Pancreas (tissue), 10 donors: ENCODE measurements at regions not wholly inside any gene's neighbourhood (a gene's known extent, or its start where the extent isn't known, plus 50 kb on each side); places are given as distances from the start of the nearest gene placed in this dataset.

Experiments used
- ATAC-seq, 4 donors: fragments of 200-7000 bp; cut with Tn5 transposase; one replicate each; pipeline versions ENCODE4 v1.8.0 to v1.9.1; 2020; ENCODE audit warnings: mild to moderate bottlenecking in 4 of 4, moderate library complexity in 4 of 4
- DNase-seq, 6 donors: peaks; one replicate each; pipeline ENCODE4 v3.0.0-alpha.2; 2020
- FAIRE-seq: peaks from 2 replicates; lab custom pipeline; 2012; peaks lifted over from hg19 to GRCh38; lab: Jason Lieb, UNC
- H3K27ac ChIP-seq, 4 donors: fragments of 200-600 bp; sonication (generic); 1 replicate in 3 of 4; 2 replicates in 1 of 4; pipeline versions ENCODE4 v1.5.0 to v1.8.0; 2020
- H3K27me3 ChIP-seq, 4 donors: fragments of 200-600 bp; one replicate each; pipeline ENCODE4 v1.8.0; 2021
- H3K36me3 ChIP-seq, 3 donors: fragments of 200-600 bp; sonication (generic) in 1 of 3; one replicate each; pipeline versions ENCODE4 v1.5.0 to v1.8.0; 2020 to 2021
- H3K4me1 ChIP-seq, 3 donors: fragments of 200-600 bp; one replicate each; pipeline ENCODE4 v1.8.0; 2021
- H3K4me3 ChIP-seq, 4 donors: fragments of 200-600 bp; sonication (generic) in 2 of 4; one replicate each; pipeline versions ENCODE4 v1.5.0 to v1.8.0; 2020 to 2021
- H3K9me3 ChIP-seq, 4 donors: fragments of 200-600 bp; one replicate each; pipeline ENCODE4 v1.8.0; 2021
- WGBS, 2 donors: extraction: QIAGEN DNeasy Blood & Tissue Kit; methylation state at CpG; one replicate each; pipeline ENCODE4 v1.1.7; 2013; 5-methylcytosine and 5-hydroxymethylcytosine counted together
- intact Hi-C, 3 donors: fragments of 100-400 bp; cut with DNase I; formaldehyde crosslinking; loops; one replicate each; pipeline versions ENCODE4 v1.11.1 to v1.14.2; 2022
- TF ChIP-seq, protein P1 (sequence below), 4 donors: fragments of 200-600 bp; sonication (generic) in 3 of 4; IDR thresholded peaks; one replicate each; pipeline versions ENCODE4 v1.5.0 to v1.8.0; 2021; ENCODE audit warnings: antibody characterized with exemption in 4 of 4
- donor health status: healthy with polysubstance abuse.
- donor health status: DM: no; HTN: no; CAD: no; lungs with moderate emphysema.
- donor health status: DM: no; HTN: no; CAD: no.
- donor health status: control.
- donor health status: control.
- donor health status: Bipolar disorder and iron deficiency.
- donor health status: DM: yes; HTN: yes; CAD: no.
- donor health status: DM: no; HTN: no; CAD: no.
- donor health status: DM: no; HTN: no; CAD: no.
- donor health status: DM: yes; HTN: yes; CAD: no.

DNA sequence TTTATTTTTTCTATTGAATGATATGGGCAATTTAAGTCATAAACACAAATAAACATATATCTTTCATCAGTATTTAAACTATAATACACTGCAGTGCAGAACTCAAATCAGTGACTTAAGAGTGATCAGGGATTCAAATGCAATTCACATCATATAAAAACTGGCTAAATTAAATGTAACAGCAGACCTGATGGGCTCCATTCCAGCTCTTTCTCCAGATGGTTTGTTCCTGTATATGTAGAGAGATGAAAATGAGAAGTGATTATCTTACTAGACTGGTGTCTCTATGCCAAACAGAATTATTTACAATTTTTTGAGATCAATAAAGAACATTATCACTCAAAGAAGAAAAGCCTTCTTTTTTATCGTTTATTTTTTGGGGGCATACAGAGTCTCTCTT is 568.8 kb upstream of the ADARB2 start:
- WGBS, 2 donors: 40 to 46% methylated on average over 1 of the region's 1 CpG
- no peaks in the 10 kb centered on the region for H3K4me1 ChIP-seq
- FAIRE-seq (no peak), ATAC-seq (no peak), DNase-seq (no peak)
- no peak overlapping the region for H3K27ac ChIP-seq
- TF ChIP-seq, protein P1, sequence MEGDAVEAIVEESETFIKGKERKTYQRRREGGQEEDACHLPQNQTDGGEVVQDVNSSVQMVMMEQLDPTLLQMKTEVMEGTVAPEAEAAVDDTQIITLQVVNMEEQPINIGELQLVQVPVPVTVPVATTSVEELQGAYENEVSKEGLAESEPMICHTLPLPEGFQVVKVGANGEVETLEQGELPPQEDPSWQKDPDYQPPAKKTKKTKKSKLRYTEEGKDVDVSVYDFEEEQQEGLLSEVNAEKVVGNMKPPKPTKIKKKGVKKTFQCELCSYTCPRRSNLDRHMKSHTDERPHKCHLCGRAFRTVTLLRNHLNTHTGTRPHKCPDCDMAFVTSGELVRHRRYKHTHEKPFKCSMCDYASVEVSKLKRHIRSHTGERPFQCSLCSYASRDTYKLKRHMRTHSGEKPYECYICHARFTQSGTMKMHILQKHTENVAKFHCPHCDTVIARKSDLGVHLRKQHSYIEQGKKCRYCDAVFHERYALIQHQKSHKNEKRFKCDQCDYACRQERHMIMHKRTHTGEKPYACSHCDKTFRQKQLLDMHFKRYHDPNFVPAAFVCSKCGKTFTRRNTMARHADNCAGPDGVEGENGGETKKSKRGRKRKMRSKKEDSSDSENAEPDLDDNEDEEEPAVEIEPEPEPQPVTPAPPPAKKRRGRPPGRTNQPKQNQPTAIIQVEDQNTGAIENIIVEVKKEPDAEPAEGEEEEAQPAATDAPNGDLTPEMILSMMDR (IDR thresholded peaks at IDR 0.05): no peak
- H3K27me3 ChIP-seq: no peaks in the 10 kb centered on the region
- H3K9me3 ChIP-seq: no peaks in the 10 kb centered on the region
- no peak overlapping the region for H3K4me3 ChIP-seq
- no peaks in the 10 kb centered on the region for H3K36me3 ChIP-seq
- intact Hi-C loops: no loop called here

DNA sequence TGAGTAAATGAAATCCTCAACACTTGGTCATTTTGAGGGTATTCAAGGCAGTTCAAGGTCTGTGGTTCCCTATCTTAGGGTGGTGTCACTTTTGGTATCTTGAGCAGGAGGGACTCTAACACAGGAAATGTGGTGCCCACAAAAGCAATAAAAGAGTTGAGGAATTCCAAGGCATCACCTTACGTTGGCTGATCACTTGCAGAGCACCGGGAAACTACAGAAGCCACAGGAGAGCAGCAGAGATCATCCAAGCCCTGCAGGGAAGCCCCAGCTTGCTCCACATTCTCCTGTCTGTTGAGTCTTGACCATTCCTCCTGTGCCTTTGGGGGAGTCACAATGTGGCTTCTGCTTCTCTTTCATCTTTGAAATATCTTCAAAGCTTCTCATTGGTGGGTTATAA is 565.8 kb upstream of the ADARB2 start:
- no peaks in the 10 kb centered on the region for H3K36me3 ChIP-seq
- 52 to 80% methylated on average over 2 of the region's 2 CpGs for WGBS, 2 donors
- no peaks in the 10 kb centered on the region for H3K27me3 ChIP-seq
- ATAC-seq (no peak), FAIRE-seq (no peak), DNase-seq (no peak)
- no peak overlapping the region for H3K4me3 ChIP-seq
- TF ChIP-seq, protein P1 (IDR thresholded peaks at IDR 0.05): no peak
- intact Hi-C loops: no loop called here
- no peaks in the 10 kb centered on the region for H3K4me1 ChIP-seq
- no peak overlapping the region for H3K27ac ChIP-seq
- H3K9me3 ChIP-seq: no peaks in the 10 kb centered on the region

DNA sequence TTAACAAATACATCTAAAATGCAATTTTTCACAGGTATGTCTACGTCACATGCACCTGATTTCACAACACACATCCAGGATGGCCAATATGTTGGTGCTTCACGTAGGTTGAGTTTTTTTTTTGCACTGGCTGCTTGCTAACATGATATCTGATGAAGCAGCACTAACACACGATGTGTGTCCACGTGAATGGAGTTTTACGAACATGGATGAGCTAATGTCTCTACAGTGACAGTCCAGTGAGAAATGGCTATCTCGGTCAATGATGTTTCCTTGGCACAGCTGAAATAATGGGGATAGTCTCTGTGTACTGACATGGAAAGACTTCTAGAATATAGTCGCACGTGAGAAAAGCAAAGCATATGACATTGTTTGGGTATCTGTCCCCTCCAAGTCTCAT is 563.9 kb upstream of the ADARB2 start:
- Histone ChIP-seq H3K9me3 (no peaks in the 10 kb centered on the region), H3K4me1 (no peaks in the 10 kb centered on the region), H3K36me3 (no peaks in the 10 kb centered on the region), H3K4me3 (no peak overlapping the region), H3K27ac (no peak overlapping the region), H3K27me3 (no peaks in the 10 kb centered on the region)
- intact Hi-C loops: no loop called here
- TF ChIP-seq, protein P1 (IDR thresholded peaks at IDR 0.05): no peak
- FAIRE-seq: no peak
- ATAC-seq: no peak
- DNase-seq: no peak
- 74 to 83% methylated on average over 8 of the region's 8 CpGs for WGBS, 2 donors

DNA sequence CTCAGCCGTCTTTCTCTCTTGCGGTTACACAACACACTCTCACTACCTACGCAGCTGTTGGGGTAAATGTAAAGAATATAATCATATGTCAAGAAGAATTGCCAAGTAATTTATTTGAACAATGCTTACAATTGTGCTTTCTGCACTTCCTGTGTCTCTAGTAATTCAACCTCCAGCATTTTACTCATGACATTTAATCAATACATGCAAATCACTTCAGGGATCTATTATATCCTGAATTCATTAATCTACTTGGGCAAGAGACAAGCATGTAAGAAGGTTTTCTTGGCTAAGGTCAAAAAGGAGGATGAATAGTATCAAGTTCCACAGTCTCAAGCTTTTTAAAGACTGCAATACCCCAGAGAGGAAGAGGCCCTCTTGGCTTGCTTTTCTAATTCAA is 562.9 kb upstream of the ADARB2 start:
- no peaks in the 10 kb centered on the region for H3K4me1 ChIP-seq

DNA sequence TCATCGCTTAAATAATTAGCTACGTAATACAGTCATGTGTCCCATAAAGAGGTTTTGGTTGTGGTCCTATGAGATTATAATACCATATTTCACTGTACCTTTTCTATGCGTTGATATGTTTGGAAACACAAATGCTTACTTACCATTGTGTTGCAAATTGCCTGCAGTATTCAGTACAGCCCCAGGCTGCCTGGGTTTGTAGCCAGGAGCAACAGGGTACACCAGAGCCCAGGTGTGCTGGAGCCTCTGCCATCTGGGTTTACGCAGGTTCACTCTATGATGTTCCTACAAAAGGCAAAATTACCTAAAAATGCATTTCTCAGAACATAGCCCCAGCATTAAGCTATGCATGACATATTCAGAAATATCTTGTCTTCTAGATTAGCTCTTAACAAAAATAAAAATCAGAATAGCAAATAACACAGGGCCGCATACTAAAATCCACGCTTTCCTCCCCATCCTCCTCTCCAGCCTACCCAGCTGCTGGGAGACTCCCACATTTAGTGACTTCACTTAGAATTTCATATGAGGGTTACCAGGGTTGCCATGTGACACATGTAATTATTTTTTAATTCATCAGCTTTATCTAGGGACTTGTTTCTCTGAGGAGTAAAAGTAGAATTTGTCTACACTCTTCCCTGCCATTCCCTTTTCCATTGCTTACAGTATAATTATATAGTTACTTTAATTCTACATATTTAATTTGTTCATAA is 559.0 kb upstream of the ADARB2 start:
- H3K27me3 ChIP-seq: no peaks in the 10 kb centered on the region
- no peak for FAIRE-seq
- no peak overlapping the region for H3K4me3 ChIP-seq
- H3K27ac ChIP-seq: no peak overlapping the region
- no peak for ATAC-seq
- no peaks in the 10 kb centered on the region for H3K36me3 ChIP-seq
- H3K4me1 ChIP-seq: no peaks in the 10 kb centered on the region
- TF ChIP-seq, protein P1 (IDR thresholded peaks at IDR 0.05): no peak
- H3K9me3 ChIP-seq: no peaks in the 10 kb centered on the region
- DNase-seq: no peak
- 70 to 87% methylated on average over 6 of the region's 6 CpGs for WGBS, 2 donors
- intact Hi-C loops: no loop called here

More for the DNA sequence above, 562.9 kb upstream of the ADARB2 start:
- Histone ChIP-seq H3K36me3 (no peaks in the 10 kb centered on the region), H3K4me3 (no peak overlapping the region), H3K9me3 (no peaks in the 10 kb centered on the region), H3K27me3 (no peaks in the 10 kb centered on the region), H3K27ac (no peak overlapping the region)
- TF ChIP-seq, protein P1 (IDR thresholded peaks at IDR 0.05): no peak
- DNase-seq: no peak
- no peak for FAIRE-seq
- ATAC-seq: no peak
- 5 to 13% methylated on average over 3 of the region's 3 CpGs for WGBS, 2 donors
- intact Hi-C loops: no loop called here
